ENCODE measurements at regions not wholly inside any gene's neighbourhood (a gene's known extent, or its start where the extent isn't known, plus 50 kb on each side); places are given as distances from the start of the nearest gene placed in this dataset.
"Not testable (repeated sequence)": the region's sequence is repeated elsewhere in the genome, so short reads cannot be mapped to it uniquely, and the experiment has no call there.

DNA sequence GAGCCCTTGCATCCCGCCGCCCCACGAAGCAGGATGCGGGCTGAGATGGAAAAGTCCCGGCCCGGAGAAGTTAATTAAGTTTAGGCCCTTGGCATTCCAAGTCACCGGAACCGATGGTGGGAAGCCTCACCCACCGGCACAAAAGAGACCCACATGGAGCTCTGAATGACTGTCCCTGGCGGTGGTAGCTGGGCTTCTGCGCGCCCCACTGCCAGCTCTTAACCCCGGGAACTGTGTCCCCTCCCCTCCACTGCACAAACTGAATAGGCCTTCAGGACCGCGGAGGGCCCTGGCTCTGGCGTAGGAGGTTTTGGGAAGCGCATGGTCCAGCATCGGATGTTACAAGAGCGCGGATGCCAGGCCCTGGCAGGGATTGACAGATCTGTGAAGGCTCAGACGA, 291.1 kb upstream of the TUT7 start:
- DNase-seq: no peak

- DNase-seq: no peak
Measured at GRCh38 chr9:86644675-86645034, 290.4 kb upstream of the TUT7 start.

- DNase-seq: no peak
Measured at GRCh38 chr9:86643946-86644674, 289.9 kb upstream of the TUT7 start.

- no peak for DNase-seq
Measured at GRCh38 chr9:86642721-86643120, 288.5 kb upstream of the TUT7 start.

- DNase-seq: no peak
Measured at GRCh38 chr9:86641970-86642369, 287.8 kb upstream of the TUT7 start.

DNA sequence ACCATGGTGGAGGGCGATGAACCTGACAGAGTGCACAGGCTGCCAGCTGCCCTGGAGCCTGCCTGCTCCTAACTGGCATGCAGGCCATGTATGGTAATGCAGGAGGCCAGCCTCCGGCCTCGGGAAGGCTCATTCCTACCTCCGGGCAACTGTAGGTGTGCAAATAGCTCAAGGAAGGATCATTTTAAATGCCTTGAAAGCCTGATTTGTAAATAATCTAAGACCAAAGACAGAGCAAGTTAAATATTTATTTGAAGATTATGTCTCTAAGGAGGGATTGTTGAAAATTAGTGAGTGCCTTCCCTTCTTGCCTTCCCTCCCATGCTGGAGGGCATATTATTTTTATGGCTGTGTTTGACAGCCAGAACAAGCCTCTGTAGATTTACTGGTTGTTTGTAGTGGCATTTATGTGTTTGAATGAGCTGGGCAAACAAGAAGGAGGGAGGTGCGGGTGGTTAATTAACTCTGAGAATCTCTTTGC, 285.7 kb upstream of the TUT7 start:
- peak; percentile 1 for DNase-seq

DNA sequence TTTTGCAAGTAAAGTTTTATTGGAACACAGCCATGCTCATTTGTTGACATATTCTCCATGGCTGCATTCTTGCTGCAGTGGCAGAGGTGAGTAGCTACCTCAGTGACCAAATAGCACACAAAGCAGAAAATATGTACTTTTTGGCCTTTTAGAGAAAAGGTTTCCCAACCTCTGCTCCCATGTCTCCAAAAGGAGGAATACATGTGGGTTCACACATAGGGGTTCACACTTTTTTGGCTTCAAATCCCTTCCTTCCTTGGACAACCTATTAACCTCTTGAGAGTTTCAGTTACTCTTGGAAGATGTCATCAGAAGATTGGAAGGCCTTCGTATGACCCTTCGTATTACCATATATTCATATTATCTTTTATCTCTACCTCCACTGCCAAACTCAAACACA, 285.1 kb upstream of the TUT7 start:
- DNase-seq: no peak

GRCh38 chr9:86638109-86638508, 283.9 kb upstream of the TUT7 start:
- DNase-seq: no peak

- no peak for DNase-seq
Measured at GRCh38 chr9:86637515-86637914, 283.3 kb upstream of the TUT7 start.

GRCh38 chr9:86636519-86636918, 282.3 kb upstream of the TUT7 start:
- DNase-seq: no peak

DNA sequence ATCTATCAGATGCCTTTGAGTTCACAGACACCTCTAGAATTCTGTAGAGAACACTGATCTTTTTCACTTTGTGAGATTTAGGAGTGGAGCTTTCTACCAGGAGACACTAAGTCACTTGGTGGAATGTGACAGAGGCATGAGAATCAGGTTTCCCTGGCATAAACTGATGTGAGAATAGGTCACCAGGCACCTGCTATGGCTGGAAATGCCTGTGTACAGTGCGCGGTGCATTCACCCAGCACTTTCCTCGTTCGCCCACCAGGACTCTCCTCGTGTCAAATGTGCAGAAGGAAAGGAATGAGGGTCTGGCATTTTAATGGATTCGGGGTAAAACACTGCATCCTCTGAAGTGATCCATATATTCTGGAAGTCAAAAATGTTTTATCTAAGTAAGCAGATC, 281.8 kb upstream of the TUT7 start:
- DNase-seq: no peak

DNA sequence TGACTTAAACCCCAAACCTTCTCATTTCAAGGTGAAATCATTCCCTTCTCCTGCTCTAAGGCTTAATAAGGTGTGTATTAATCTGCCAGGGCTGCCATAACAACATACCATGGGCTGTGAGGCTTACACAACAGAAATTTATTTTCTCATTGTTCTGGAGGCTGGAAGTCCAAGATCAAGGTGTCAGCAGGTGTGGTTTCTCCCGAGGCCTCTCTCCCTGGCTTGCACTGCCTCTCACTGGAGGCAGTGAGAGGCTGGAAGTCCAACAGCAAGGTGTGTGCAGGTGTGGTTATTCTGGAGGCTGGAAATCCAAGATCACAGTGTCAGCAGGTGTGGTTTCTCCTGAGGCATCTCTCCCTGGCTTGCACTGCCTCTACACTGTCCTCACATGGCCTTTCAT, 280.3 kb upstream of the TUT7 start:
- DNase-seq: no peak

- DNase-seq: no peak
Measured at GRCh38 chr9:86633945-86634344, 279.7 kb upstream of the TUT7 start.

- DNase-seq: no peak
Measured at GRCh38 chr9:86632537-86632936, 278.3 kb upstream of the TUT7 start.

DNA sequence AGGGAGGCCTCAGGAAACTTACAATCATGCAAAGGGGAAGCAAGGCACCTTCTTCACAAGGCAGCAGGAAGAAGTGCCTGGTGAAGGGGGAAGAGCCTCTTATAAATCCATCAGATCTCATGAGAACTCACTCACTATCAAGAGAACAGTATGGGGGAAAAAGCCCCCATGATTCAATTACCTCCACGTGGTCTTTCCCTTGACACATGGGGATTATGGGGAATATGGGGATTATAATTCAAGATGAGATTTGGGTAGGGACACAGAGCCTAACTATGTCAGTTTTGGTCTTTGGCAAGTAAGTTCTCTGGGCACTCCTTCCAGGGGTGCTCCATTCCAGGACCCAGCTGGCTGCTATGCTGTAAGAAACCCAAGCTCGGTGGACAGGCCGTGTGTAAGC, 275.3 kb upstream of the TUT7 start:
- no peak for DNase-seq

GRCh38 chr9:86626802-86627201, 272.6 kb upstream of the TUT7 start:
- no peak for DNase-seq

- no peak for DNase-seq
Measured at GRCh38 chr9:86624630-86625029, 270.4 kb upstream of the TUT7 start.

GRCh38 chr9:86614871-86615849, 260.9 kb upstream of the TUT7 start:
- no peak for DNase-seq

GRCh38 chr9:86613943-86614342, 259.7 kb upstream of the TUT7 start:
- no peak for DNase-seq

DNA sequence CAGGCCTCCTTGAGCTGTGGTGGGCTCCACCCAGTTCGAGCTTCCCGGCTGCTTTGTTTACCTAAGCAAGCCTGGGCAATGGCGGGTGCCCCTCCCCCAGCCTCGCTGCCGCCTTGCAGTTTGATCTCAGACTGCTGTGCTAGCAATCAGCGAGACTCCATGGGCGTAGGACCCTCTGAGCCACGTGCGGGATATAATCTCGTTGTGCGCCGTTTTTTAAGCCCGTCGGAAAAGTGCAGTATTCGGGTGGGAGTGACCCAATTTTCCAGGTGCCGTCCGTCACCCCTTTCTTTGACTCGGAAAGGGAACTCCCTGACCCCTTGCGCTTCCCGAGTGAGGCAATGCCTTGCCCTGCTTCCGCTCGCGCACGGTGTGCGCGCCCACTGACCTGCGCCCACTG, 257.3 kb upstream of the TUT7 start:
- not testable (repeated sequence) for DNase-seq

- no peak for DNase-seq
Measured at GRCh38 chr9:86605303-86605702, 251.1 kb upstream of the TUT7 start.

- no peak for DNase-seq
Measured at GRCh38 chr9:86604741-86605140, 250.5 kb upstream of the TUT7 start.

DNA sequence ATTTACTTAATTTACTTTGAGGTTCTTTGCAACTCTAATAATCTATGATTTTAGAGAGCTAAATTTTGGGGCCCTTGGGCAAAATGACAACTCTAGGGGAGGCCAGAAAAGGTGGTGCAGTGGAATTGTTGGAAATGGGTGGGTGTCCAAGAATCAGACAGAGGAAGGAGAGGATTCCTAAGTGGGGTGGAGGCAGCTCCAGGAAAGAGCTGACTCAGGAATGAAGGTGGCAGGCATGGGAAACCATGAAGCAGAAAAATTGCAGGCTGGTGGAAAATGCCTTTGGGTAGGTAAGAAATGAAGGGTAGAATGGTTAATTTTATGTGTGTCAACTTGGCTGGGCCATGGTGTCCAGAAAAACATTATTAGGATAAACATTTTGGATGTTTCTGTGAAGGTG, 248.5 kb upstream of the TUT7 start:
- DNase-seq: no peak

- DNase-seq: no peak
Measured at GRCh38 chr9:86601697-86602096, 247.5 kb upstream of the TUT7 start.
